NCI-H524 (cell line): ENCODE measurements at regions not wholly inside any gene's neighbourhood (a gene's known extent, or its start where the extent isn't known, plus 50 kb on each side); places are given as distances from the start of the nearest gene placed in this dataset.
"Not testable (repeated sequence)": the region's sequence is repeated elsewhere in the genome, so short reads cannot be mapped to it uniquely, and the experiment has no call there.

Experiments used
- DNase-seq, 2 experiments: peaks; one replicate each; lab custom pipeline; 2025; lab: John Stamatoyannopoulos, UW

DNA sequence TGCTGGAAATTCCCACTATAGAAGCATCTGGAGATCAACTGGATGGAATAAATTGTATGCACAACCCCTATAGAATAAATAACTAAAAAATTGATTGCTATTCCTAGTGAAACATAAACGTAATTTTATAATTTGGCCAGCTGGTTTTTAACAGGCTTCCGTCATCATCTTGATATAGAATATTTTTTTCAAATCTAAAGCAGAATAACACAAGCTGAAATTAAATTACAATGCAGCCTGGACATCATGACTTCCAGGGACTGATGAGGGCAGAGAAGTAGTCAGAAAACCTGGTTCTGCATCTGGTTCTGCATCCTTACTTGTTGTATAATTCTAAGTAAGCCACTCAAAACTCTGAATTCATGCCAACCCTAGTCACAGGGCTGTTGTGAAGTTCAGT, 146.1 kb downstream of the MEX3B start:
- no peak for DNase-seq

- DNase-seq: no peak
Measured at GRCh38 chr15:81899024-81899423, 146.8 kb downstream of the MEX3B start.

GRCh38 chr15:81897057-81897677, 148.7 kb downstream of the MEX3B start:
- DNase-seq: no peak

- no peak for DNase-seq
Measured at GRCh38 chr15:81896356-81896755, 149.5 kb downstream of the MEX3B start.

GRCh38 chr15:81895723-81896122, 150.1 kb downstream of the MEX3B start:
- no peak for DNase-seq

DNA sequence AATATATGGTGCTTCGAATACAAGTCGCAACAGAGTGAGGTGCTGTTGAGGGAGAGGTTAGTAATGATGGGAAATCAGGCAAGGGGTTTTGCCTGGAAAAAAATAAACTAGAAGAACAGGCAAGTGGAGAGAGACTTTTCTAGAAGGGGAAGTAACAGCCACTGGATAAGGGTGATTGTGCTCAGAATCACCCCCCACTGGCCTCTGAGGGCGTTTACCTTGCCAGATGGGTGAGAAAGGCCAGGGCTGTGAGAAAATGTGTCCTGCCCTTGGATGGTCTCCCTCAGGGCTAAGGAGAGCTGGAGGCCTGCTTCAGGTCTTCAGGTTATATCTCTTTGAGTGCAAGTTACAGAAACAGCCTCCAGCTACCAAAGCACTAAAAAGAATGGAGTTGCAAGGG, 151.8 kb downstream of the MEX3B start:
- no peak for DNase-seq

- peak; percentile 4 to 24 for DNase-seq
Measured at GRCh38 chr15:81893182-81893835, 152.5 kb downstream of the MEX3B start.

DNA sequence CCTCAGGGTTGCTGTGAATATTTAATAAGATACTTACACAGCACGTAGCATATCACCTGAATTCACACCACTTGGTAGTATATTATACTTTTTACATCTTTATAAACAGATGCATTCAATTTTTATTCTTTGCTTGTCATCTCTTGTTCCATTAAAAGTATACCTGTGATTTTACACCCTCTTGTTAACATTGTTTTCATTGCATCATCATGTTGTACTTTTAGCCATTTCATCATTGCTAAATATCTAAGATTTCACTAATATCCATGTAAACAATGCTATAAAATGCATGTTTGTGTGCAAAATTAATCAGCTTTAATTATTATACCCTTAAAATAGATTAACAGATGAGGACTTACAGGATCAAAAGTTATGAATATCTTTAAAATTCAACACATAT, 155.3 kb downstream of the MEX3B start:
- no peak for DNase-seq

DNA sequence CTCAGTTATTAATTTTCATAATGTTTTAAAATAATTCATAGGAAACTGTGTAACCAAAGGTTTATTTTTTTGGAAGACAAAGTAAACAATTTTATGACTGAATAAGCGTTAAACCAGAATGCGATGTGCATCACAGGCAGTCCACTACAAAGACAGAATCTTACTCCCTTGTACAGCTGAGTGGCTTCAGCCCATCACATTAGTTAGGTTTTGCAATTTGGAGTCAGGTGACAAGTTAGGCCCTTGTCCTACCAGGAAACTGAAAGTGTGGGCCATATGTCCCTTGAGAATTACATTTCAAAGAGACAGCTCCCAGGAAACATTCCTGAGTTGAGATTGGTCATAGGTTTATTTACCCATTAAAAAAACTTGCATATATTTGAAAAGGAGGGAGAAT, 156.3 kb downstream of the MEX3B start:
- peak in 1 of 2 experiments; percentile 10 for DNase-seq

DNA sequence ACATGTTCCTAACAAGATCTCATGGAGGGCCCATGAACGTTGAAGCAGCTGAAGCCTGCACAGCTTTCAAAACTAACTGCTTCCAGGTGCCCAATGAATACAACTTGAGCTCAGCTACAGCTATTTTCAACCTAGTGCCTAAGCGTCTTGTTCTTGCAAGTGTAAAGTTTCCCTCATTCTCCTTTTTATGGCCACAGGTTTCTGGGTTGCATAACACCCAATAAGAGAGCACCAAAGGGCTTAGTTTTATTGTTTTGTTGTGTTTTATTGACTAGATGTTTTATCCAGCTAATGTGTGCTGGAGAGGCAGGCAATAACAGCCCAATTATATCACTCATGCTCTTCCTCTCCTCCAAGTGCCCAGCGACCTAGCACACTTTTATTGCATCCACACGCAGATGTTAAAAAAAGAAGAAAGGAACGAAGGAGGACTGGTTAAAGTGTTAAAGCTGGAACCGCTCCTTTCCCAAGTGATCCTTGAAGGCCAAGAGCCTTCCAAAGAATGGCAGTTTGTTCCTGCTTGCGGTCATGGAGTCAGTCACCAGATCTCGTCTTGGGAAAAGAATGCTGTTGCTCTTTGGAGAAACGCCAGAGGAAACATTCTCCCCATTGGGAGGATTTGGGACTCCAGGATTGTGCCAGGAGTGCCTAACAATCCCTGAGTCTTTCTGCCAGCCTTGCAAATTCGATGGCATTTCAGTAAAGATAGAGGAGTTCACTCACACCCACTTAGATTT, 156.9 kb downstream of the MEX3B start:
- DNase-seq: no peak

DNA sequence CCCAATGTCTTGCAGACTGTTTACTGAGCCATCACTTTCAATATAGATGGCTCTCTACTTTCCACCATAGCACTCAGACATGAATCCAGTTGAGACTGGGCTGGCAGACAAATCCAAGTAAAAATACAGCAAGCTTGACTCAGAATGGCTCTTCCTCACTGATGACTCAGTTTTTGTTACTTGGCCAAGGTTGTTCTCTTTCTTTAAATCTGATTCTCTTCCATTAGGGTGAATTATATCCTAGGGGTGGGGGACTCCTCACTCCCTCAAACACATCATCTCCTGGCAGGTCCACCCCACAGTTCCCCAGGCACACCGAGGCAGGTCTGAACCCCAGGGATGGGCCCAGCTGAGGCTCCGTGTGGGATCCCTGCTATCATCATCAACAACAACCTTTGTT, 157.9 kb downstream of the MEX3B start:
- DNase-seq: no peak

DNA sequence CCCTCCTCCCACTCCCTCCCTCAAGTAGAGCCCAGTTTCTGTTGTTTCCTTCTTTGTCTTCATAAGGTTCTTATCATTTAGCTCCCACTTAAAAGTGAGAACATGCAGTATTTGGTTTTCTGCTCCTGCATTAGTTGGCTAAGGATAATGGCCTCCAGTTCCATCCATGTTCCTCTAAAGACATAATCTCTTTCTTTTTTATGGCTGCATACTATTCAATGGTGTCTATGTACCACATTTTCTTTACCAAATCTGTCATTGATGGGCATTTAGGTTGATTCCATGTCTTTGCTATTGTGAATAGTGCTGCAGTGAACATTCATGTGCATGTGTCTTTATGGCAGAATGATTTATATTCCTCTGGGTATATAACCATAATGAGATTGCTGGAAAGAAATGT, 158.6 kb downstream of the MEX3B start:
- DNase-seq: not testable (repeated sequence)

GRCh38 chr15:81886591-81886990, 159.2 kb downstream of the MEX3B start:
- no peak for DNase-seq

- no peak for DNase-seq
Measured at GRCh38 chr15:81886080-81886479, 159.7 kb downstream of the MEX3B start.

DNA sequence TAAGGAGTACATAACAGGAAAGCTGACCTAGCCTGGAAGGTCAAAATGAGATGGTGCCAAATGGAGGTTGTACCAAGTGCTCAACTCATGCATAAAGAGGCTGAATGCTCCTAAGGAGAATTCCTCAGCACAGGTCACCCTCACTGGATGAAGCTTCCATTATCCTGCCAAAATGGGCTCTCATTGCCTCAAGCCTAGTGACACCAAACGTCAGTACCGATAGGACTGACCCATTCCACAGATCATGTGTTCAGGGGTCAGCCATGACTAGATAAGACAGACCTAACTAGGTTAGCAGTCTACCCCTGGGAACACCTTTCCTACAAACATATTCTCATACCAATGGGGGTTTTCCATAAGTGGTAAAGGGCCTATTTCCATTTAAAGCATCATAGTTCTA, 160.7 kb downstream of the MEX3B start:
- DNase-seq: no peak

DNA sequence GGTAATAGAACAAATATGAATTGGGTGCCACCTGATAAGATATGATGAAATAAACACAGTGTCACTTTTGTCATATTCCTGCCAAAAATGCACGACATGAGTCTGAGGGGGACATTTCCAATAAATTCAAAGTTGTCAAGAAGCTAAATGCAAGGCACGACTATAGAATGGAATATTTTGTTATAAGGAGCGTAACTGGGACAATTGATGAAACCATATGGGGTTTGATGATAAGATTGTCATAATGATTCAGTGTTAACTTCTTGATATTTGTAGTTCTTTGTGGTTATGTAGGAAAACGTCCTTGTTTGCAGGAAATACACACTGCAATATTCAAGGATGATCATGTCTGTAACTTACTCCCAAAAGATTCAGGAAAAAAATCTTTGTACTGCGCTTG, 163.3 kb downstream of the MEX3B start:
- no peak for DNase-seq

DNA sequence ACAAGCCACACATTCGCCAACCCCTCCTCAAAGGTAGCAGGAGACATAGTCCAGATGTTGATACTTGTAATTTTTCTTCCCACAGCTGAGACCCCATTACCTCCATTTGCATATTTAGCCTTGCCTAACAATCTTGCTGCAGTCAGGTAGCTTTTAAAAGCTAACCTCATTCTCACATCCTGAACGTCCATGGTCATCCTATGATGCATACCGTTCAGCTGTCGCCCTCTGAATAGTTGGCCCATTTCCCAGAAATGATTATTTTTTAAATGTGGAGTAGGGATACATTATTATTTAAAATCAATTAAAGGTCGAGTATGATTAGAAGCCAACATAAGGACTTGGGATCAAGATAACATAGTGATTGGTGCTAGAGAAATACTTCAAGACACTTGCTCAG, 165.0 kb downstream of the MEX3B start:
- peak; percentile 84 to 85 for DNase-seq

- no peak for DNase-seq
Measured at GRCh38 chr15:81880314-81880713, 165.5 kb downstream of the MEX3B start.

- DNase-seq: not testable (repeated sequence)
Measured at GRCh38 chr15:81875717-81876116, 170.1 kb downstream of the MEX3B start.

DNA sequence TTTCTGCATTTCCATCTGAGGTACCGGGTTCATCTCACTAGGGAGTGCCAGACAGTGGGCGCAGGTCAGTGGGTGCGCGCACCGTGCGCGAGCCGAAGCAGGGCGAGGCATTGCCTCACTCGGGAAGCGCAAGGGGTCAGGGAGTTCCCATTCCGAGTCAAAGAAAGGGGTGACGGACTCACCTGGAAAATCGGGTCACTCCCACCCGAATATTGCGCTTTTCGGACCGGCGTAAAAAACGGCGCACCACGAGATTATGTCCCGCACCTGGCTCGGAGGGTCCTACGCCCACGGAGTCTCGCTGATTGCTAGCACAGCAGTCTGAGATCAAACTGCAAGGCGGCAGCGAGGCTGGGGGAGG, 175.1 kb downstream of the MEX3B start:
- DNase-seq: not testable (repeated sequence)

DNA sequence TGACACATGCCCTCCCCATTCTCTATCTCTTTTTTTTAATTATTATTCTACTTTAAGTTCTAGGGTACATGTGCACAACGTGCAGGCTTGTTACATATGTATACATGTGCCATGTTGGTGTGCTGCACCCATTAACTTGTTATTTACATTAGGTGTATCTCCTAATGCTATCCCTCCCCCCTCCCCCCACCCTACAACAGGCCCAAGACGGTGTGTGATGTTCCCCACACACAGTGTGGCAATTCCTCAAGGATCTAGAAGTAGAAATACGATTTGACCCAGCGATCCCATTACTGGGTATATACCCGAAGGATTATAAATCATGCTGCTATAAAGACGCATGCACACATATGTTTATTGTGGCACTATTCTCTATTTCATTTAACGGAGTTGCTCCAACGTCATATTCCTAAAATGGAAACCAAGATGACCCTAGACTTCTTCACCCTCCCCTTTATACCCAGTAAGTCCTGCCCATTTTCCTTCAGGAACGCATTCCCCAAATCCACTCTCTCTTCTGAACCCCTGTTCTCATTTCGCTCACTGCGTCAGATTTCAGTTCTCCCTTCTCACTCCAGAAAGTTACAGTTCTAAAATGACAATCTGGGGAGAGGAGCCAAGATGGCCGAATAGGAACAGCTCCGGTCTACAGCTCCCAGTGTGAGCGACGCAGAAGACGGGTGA, 175.6 kb downstream of the MEX3B start:
- DNase-seq: not testable (repeated sequence)

DNA sequence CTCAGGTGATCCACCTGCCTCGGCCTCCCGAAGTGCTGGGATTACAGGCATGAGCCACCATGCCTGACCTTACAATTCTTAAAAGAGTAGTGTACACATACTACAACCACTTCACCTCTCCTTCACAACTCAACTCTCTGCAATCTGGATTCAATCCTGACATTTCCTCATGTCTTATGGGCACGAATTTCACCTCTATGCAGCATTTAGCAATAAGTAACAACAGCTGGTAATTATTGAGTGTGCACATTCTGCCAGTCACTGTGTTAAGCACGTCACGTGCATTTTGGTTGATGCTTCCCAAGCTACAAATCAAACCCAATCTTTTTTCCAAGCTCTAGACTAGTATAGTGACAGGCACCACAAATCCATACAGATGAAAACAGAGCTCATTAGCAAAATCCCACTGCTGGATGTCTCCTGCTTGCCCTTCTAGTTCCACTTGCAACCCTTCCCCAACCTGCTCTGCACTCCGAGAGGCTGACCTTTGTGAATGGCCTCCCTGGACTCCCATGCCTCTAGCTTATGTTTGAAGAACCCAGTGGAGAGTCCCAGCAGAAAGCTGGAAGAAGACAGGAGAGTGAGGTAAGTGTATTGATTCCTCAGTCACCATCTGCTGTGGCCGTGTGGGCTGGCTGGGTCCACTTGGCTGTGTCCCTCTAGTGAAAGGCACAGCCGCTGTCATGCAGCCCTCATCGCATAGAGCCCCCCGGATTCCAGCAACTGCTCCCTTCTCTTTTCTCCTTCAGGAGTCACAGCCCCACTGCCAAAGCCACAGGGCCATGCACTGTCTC, 176.5 kb downstream of the MEX3B start:
- no peak for DNase-seq
